SK-N-SH (cell line): ENCODE measurements at regions not wholly inside any gene's neighbourhood (a gene's known extent, or its start where the extent isn't known, plus 50 kb on each side); places are given as distances from the start of the nearest gene placed in this dataset.

Source experiments
- GATA2 ChIP-seq: sonication (generic); formaldehyde crosslinking; IDR thresholded peaks from 2 replicates; pipeline ENCODE4 v1.5.0; 2020; ENCODE audit warnings: mild to moderate bottlenecking, missing genetic modification reagents
- YY1 ChIP-seq: IDR thresholded peaks from 2 replicates; pipeline ENCODE4 v1.4.0; 2012; ENCODE audit warnings: low read depth, mild to moderate bottlenecking
- TF ChIP-seq, protein P1 (sequence below): IDR thresholded peaks from 2 replicates; pipeline ENCODE4; 2012
- TF ChIP-seq, protein P2 (sequence below): fragments of 200-600 bp; sonication (generic); IDR thresholded peaks from 2 replicates; pipeline ENCODE4 v1.6.1; 2017; ENCODE audit warnings: antibody characterized with exemption, mild to moderate bottlenecking, moderate library complexity

DNA sequence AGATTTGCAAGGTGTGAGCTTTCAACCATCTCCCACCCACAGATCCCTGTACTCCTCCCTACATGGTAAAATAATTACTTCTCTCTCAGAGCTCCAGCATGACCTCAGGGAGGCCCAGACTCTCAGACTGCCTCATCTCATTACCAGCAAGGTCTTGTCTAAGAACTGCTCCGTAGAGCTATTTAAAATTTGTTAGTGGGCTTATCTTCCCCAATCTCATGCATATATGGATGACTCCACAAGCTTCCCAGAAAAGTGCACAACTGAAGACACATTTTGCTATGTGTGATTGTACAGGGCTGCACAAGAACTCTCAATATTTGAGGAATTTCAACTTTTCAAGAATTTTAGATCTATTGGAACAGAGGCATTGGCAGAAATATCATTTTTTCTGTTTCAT, 230.3 kb downstream of the CSNK2A3 start:
- TF ChIP-seq YY1 (no peak), GATA2 (CRISPR knock-in tag) (no peak)
- TF ChIP-seq, protein P1, sequence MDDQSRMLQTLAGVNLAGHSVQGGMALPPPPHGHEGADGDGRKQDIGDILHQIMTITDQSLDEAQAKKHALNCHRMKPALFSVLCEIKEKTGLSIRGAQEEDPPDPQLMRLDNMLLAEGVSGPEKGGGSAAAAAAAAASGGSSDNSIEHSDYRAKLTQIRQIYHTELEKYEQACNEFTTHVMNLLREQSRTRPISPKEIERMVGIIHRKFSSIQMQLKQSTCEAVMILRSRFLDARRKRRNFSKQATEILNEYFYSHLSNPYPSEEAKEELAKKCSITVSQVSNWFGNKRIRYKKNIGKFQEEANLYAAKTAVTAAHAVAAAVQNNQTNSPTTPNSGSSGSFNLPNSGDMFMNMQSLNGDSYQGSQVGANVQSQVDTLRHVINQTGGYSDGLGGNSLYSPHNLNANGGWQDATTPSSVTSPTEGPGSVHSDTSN, result no peak
- TF ChIP-seq, protein P2, sequence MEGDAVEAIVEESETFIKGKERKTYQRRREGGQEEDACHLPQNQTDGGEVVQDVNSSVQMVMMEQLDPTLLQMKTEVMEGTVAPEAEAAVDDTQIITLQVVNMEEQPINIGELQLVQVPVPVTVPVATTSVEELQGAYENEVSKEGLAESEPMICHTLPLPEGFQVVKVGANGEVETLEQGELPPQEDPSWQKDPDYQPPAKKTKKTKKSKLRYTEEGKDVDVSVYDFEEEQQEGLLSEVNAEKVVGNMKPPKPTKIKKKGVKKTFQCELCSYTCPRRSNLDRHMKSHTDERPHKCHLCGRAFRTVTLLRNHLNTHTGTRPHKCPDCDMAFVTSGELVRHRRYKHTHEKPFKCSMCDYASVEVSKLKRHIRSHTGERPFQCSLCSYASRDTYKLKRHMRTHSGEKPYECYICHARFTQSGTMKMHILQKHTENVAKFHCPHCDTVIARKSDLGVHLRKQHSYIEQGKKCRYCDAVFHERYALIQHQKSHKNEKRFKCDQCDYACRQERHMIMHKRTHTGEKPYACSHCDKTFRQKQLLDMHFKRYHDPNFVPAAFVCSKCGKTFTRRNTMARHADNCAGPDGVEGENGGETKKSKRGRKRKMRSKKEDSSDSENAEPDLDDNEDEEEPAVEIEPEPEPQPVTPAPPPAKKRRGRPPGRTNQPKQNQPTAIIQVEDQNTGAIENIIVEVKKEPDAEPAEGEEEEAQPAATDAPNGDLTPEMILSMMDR, result no peak
